Memory B cell (primary cell): ENCODE measurements at regions not wholly inside any gene's neighbourhood (a gene's known extent, or its start where the extent isn't known, plus 50 kb on each side); places are given as distances from the start of the nearest gene placed in this dataset.

ENCODE experiments used
- ATAC-seq: fragments of 150-1000 bp; cut with Tn5 transposase; 2 replicates; pipeline ENCODE4 v1.10.0; 2021; ENCODE audit warnings: low read depth, mild to moderate bottlenecking, moderate library complexity
- DNase-seq, 2 donors: peaks; one replicate each; pipeline ENCODE4 v3.0.0; 2022; ENCODE audit warnings: low spot score in 2 of 2
- H3K27ac Mint-ChIP-seq: one replicate; pipeline ENCODE4 v1.8.0; 2022; ENCODE audit warnings: mild to moderate bottlenecking, moderate library complexity, mixed read lengths
- H3K27me3 Mint-ChIP-seq: one replicate; pipeline ENCODE4 v1.8.0; 2022; ENCODE audit warnings: mixed read lengths
- H3K36me3 Mint-ChIP-seq: one replicate; pipeline ENCODE4 v1.8.0; 2022; ENCODE audit warnings: mild to moderate bottlenecking, mixed read lengths
- H3K4me1 Mint-ChIP-seq: one replicate; pipeline ENCODE4 v1.8.0; 2022; ENCODE audit warnings: mixed read lengths
- H3K4me3 Mint-ChIP-seq: one replicate; pipeline ENCODE4 v1.8.0; 2022; ENCODE audit warnings: mild to moderate bottlenecking, moderate library complexity, mixed read lengths
- H3K9me3 Mint-ChIP-seq: one replicate; pipeline ENCODE4 v1.8.0; 2022; ENCODE audit warnings: mixed read lengths

GRCh38 chr6:148137652-148138051, 205.0 kb upstream of the SASH1 start:
- Mint-ChIP-seq H3K36me3 (no peaks in the 10 kb centered on the region), H3K27ac (no peak overlapping the region), H3K4me3 (no peak overlapping the region)

DNA sequence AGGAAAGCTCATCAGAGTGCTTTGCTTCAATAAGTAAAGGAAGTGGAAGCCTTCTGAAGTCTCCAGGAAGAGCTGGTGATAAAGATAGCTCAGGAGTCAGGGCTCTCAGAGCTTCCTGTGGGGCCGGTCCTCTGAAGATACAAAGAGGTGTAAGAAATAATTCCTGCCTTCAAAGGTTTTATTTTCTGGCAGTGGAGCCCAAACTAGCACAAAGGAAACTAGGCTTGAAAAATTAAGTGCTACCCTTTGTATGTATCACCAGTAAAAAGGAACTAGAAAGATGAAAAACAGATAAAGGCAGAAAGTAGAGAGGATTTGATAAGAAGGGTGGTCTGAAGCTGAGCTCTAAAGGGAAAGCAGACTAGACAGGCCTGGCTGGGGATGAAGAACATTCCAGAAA, 204.1 kb upstream of the SASH1 start:
- ATAC-seq (no peak), DNase-seq (no peak)
- no peak overlapping the region for H3K4me3 Mint-ChIP-seq
- no peaks in the 10 kb centered on the region for H3K4me1 Mint-ChIP-seq
- H3K27ac Mint-ChIP-seq = no peak overlapping the region
- peaks cover under 1% of the 10 kb centered on the region for H3K27me3 Mint-ChIP-seq
- H3K9me3 Mint-ChIP-seq = peaks cover 2% of the 10 kb centered on the region
- H3K36me3 Mint-ChIP-seq = no peaks in the 10 kb centered on the region

More at GRCh38 chr6:148137652-148138051, 205.0 kb upstream of the SASH1 start:
- H3K27me3 Mint-ChIP-seq = no peaks in the 10 kb centered on the region
- peaks cover 2% of the 10 kb centered on the region for H3K9me3 Mint-ChIP-seq
- no peaks in the 10 kb centered on the region for H3K4me1 Mint-ChIP-seq
- DNase-seq (no peak), ATAC-seq (no peak)

DNA sequence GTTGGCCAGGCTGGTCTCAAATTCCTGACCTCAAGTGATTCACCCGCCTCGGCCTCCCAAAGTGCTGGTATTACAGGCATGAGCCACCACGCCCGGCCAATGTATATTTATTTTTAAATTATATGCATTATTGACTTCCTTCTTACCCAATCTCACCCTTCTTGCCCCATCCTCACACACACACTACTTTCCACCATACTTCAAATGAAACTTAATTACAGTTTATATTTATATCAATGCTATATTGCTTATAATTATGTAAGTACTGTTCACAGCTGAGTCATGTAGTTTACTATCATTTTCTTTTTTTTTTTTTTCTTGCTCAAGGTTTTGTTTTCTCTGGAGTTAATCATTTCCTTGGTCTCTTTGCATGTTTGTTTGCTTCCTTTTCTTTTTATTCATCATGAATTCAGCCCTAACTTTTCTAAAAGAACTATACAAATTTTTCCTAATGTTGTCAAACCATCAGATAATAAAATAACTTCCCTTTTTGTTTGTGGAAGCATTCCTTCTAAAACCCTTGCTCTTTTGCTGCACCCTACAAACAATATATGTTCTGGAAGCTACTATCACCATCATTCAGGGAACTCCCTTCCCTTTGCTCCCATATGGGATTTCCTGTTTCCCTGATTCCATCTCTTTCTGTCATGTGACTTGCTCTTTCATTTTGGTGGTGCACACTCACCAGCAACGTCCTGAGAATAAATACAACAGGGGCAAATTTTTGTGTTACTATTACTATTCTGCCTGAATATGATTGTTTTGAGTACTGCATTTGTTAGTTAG, 201.7 kb upstream of the SASH1 start:
- H3K9me3 Mint-ChIP-seq = peaks cover 2% of the 10 kb centered on the region
- ATAC-seq = no peak

GRCh38 chr6:148142821-148143220, 199.8 kb upstream of the SASH1 start:
- DNase-seq = no peak
- Mint-ChIP-seq H3K4me1 (peaks cover 3% of the 10 kb centered on the region), H3K9me3 (peaks cover 2% of the 10 kb centered on the region), H3K27ac (no peak overlapping the region), H3K27me3 (peaks cover 4% of the 10 kb centered on the region), H3K36me3 (no peaks in the 10 kb centered on the region), H3K4me3 (no peak overlapping the region)
- ATAC-seq = no peak

More for the DNA sequence above, 201.7 kb upstream of the SASH1 start:
- no peak overlapping the region for H3K4me3 Mint-ChIP-seq
- H3K36me3 Mint-ChIP-seq = no peaks in the 10 kb centered on the region
- DNase-seq = no peak
- no peaks in the 10 kb centered on the region for H3K4me1 Mint-ChIP-seq
- H3K27me3 Mint-ChIP-seq = peaks cover 4% of the 10 kb centered on the region
- H3K27ac Mint-ChIP-seq = no peak overlapping the region

- ATAC-seq = no peak
- Mint-ChIP-seq H3K27ac (no peak overlapping the region), H3K27me3 (peaks cover 4% of the 10 kb centered on the region), H3K4me1 (peaks cover 3% of the 10 kb centered on the region), H3K9me3 (peaks cover 2% of the 10 kb centered on the region), H3K36me3 (no peaks in the 10 kb centered on the region), H3K4me3 (no peak overlapping the region)
- DNase-seq = no peak
These were observed 198.9 kb upstream of the SASH1 start for GRCh38 chr6:148143771-148144170.

- no peak for ATAC-seq
- no peak overlapping the region for H3K27ac Mint-ChIP-seq
- peaks cover 2% of the 10 kb centered on the region for H3K9me3 Mint-ChIP-seq
- peak; percentile 2 to 21 for DNase-seq
- peaks cover 3% of the 10 kb centered on the region for H3K4me1 Mint-ChIP-seq
- H3K4me3 Mint-ChIP-seq = no peak overlapping the region
- H3K27me3 Mint-ChIP-seq = peaks cover 4% of the 10 kb centered on the region
- no peaks in the 10 kb centered on the region for H3K36me3 Mint-ChIP-seq
These were observed 197.6 kb upstream of the SASH1 start for GRCh38 chr6:148144917-148145521.

- Mint-ChIP-seq H3K4me3 (no peak overlapping the region), H3K4me1 (peaks cover 3% of the 10 kb centered on the region), H3K9me3 (no peaks in the 10 kb centered on the region), H3K27me3 (peaks cover 4% of the 10 kb centered on the region), H3K36me3 (no peaks in the 10 kb centered on the region), H3K27ac (no peak overlapping the region)
- no peak for DNase-seq
- peak; percentile 38 for ATAC-seq
These were observed 195.7 kb upstream of the SASH1 start for GRCh38 chr6:148146717-148147462.

DNA sequence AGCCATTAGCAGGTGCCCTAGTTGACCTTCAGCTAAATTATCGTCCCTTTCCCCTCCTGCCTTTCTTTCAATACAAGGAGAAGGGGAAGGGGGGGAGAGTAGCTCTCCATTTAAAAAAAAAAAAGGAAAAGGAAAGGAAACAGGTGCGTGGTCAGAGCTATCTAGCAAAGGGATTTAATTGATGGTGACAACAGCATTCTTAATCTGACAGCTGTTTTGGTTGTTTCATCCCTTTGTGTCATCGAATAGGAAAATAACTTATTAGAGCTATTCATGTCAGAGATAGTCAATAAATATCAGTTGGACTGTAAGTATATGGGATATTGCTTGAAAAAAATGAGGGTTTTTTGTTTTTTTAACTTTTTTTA, 195.2 kb upstream of the SASH1 start:
- no peaks in the 10 kb centered on the region for H3K9me3 Mint-ChIP-seq
- ATAC-seq = no peak
- no peaks in the 10 kb centered on the region for H3K36me3 Mint-ChIP-seq
- no peak overlapping the region for H3K27ac Mint-ChIP-seq
- H3K4me3 Mint-ChIP-seq = no peak overlapping the region
- DNase-seq = no peak
- H3K4me1 Mint-ChIP-seq = peaks cover 3% of the 10 kb centered on the region
- H3K27me3 Mint-ChIP-seq = peaks cover 7% of the 10 kb centered on the region

DNA sequence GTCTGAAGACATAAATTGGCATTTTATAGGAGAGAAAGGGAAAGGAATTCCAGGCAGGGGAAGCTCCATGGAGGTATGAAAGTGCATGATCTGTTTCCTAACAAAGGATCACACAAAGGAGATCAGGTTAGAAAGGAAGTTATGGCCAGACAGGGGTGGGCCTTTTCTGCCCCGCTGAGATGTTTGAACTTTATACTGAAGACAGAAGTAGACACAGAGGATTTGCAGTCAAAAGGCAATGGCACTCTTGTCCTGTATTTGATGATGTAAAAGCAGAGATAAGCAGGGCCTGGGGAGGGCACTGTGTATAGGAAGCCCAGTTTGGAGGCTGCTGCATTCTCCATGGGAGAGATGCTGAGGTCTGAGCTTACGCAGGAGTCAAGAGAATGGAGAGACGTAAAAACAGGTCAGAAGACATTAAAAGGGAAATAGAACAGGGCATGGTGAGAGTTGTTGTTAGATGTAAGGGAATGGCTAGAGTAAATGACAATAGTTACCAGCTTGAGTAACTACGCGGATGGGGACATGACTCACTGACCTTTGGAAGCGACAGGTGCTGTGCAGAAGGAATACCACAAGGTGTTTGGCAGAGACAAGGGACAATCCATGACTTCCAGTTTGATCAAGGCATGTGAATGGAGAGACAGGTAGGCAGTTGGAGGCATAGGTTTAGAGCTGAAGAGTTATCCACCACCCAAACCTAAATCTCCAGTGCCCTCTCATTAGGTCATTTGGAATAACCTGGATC, 190.6 kb upstream of the SASH1 start:
- no peaks in the 10 kb centered on the region for H3K4me1 Mint-ChIP-seq
- no peaks in the 10 kb centered on the region for H3K9me3 Mint-ChIP-seq
- no peak for DNase-seq
- ATAC-seq = no peak
- H3K27me3 Mint-ChIP-seq = peaks cover 8% of the 10 kb centered on the region
- no peak overlapping the region for H3K27ac Mint-ChIP-seq
- no peaks in the 10 kb centered on the region for H3K36me3 Mint-ChIP-seq
- no peak overlapping the region for H3K4me3 Mint-ChIP-seq

DNA sequence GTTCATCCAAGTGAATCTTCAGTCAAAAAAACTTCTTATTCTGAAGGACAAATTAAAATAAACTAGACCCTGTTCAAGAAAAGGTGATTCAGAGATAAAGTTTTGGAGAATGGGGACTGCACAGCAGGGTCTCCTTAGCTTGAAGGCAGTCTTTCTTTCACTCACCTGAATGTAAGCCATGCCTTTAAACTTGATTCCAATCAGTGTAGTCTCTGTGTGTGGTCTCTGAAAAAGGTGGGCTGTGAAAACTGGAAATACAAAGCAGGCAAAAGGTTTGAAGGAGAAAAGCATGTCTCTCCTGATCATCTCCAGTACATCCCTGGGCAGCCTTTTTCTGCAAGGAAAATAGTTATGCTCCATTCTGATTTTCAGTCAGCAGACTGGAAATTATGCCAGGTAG, 188.0 kb upstream of the SASH1 start:
- ATAC-seq = no peak
- Mint-ChIP-seq H3K36me3 (no peaks in the 10 kb centered on the region), H3K27ac (no peak overlapping the region), H3K4me1 (no peaks in the 10 kb centered on the region), H3K27me3 (peaks cover 8% of the 10 kb centered on the region), H3K9me3 (no peaks in the 10 kb centered on the region), H3K4me3 (no peak overlapping the region)
- no peak for DNase-seq

GRCh38 chr6:148155293-148155692, 187.3 kb upstream of the SASH1 start:
- DNase-seq = no peak
- ATAC-seq = no peak
- no peaks in the 10 kb centered on the region for H3K36me3 Mint-ChIP-seq
- no peak overlapping the region for H3K27ac Mint-ChIP-seq
- no peaks in the 10 kb centered on the region for H3K4me1 Mint-ChIP-seq
- H3K9me3 Mint-ChIP-seq = no peaks in the 10 kb centered on the region
- peaks cover 8% of the 10 kb centered on the region for H3K27me3 Mint-ChIP-seq
- H3K4me3 Mint-ChIP-seq = no peak overlapping the region

- ATAC-seq = no peak
These were observed 184.8 kb upstream of the SASH1 start for GRCh38 chr6:148157841-148158240.

GRCh38 chr6:148164645-148165044, 178.0 kb upstream of the SASH1 start:
- Mint-ChIP-seq H3K4me3 (no peak overlapping the region), H3K36me3 (no peaks in the 10 kb centered on the region), H3K27ac (no peak overlapping the region), H3K4me1 (no peaks in the 10 kb centered on the region), H3K9me3 (no peaks in the 10 kb centered on the region), H3K27me3 (peaks cover 3% of the 10 kb centered on the region)
- DNase-seq = no peak
- no peak for ATAC-seq

More at GRCh38 chr6:148157841-148158240, 184.8 kb upstream of the SASH1 start:
- peaks cover 2% of the 10 kb centered on the region for H3K27me3 Mint-ChIP-seq
- no peaks in the 10 kb centered on the region for H3K4me1 Mint-ChIP-seq
- no peak for DNase-seq
- H3K4me3 Mint-ChIP-seq = no peak overlapping the region
- no peaks in the 10 kb centered on the region for H3K36me3 Mint-ChIP-seq
- no peaks in the 10 kb centered on the region for H3K9me3 Mint-ChIP-seq
- H3K27ac Mint-ChIP-seq = no peak overlapping the region
